ENCODE measurements at regions not wholly inside any gene's neighbourhood (a gene's known extent, or its start where the extent isn't known, plus 50 kb on each side); places are given as distances from the start of the nearest gene placed in this dataset.

DNA sequence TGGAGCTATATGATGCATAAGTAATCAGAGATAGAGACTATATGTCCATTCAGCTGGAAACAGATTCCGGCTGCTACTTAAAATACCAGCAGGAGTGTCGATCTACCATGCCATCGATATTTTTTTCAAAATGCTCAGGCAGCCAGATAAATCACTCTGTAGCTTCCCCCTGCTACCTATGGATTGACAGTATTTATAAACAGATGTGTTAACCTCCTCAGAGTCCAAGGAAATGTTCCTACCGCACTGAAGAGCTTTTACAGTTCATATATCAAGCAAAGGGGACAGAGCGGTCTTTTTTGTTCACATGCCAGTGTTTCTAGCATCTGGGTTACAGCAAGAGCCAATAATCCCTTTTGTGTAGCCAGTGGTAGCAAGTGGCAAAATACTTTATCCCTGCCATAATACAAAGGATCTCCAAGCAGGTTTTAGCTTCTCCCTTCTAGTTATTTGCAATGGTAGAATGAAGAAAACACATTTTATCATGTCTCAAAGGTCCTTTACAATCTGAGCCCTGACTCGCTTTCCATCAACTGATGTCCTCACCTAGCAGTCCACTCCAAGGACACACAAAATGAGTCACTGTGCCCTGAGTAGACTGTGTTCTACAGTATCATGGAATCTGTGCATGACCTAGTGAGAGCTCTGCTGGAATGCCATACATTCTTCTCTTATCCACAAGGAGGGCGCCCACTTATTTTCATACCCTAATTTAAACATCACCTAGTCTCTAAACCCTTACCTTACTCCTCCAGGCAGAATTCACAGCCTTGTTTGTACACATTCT is 507.0 kb downstream of the TBL1XR1 start:
- TF ChIP-seq, protein P1, sequence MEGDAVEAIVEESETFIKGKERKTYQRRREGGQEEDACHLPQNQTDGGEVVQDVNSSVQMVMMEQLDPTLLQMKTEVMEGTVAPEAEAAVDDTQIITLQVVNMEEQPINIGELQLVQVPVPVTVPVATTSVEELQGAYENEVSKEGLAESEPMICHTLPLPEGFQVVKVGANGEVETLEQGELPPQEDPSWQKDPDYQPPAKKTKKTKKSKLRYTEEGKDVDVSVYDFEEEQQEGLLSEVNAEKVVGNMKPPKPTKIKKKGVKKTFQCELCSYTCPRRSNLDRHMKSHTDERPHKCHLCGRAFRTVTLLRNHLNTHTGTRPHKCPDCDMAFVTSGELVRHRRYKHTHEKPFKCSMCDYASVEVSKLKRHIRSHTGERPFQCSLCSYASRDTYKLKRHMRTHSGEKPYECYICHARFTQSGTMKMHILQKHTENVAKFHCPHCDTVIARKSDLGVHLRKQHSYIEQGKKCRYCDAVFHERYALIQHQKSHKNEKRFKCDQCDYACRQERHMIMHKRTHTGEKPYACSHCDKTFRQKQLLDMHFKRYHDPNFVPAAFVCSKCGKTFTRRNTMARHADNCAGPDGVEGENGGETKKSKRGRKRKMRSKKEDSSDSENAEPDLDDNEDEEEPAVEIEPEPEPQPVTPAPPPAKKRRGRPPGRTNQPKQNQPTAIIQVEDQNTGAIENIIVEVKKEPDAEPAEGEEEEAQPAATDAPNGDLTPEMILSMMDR (IDR thresholded peaks at IDR 0.05) = no peak
- no peak for TF ChIP-seq POLR2A (IDR thresholded peaks at IDR 0.05)

All from thyroid gland (tissue), 4 donors.